ENCODE measurements at regions not wholly inside any gene's neighbourhood (a gene's known extent, or its start where the extent isn't known, plus 50 kb on each side); places are given as distances from the start of the nearest gene placed in this dataset.

- H3K79me2 ChIP-seq = no peaks in the 10 kb centered on the region
- H3K9ac ChIP-seq = no peak overlapping the region
- H2AFZ ChIP-seq = no peak overlapping the region
- H3K27me3 ChIP-seq (ENCODE audit: control insufficient read depth, insufficient read depth, low read length) = no peaks in the 10 kb centered on the region
- H3K4me2 ChIP-seq (ENCODE audit: low read length) = no peak overlapping the region
- no peaks in the 10 kb centered on the region for H3K36me3 ChIP-seq (ENCODE audit: control insufficient read depth, insufficient read depth, low read length)
- H3K9me3 ChIP-seq (ENCODE audit: control insufficient read depth, low read length) = peaks cover 5% of the 10 kb centered on the region
- no peak overlapping the region for H3K4me3 ChIP-seq (ENCODE audit: low read depth, low read length)
- H3K27ac ChIP-seq = no peak overlapping the region
- no peak for TF ChIP-seq CTCF (IDR thresholded peaks at IDR 0.05)
- no peaks in the 10 kb centered on the region for H3K4me1 ChIP-seq
Measured at GRCh38 chr6:40108736-40109135, 174.5 kb upstream of the MOCS1 start.

- Histone ChIP-seq H3K79me2 (no peaks in the 10 kb centered on the region), H3K27ac (no peak overlapping the region), H3K9me3 (ENCODE audit: control insufficient read depth, low read length) (peaks cover 5% of the 10 kb centered on the region), H3K27me3 (ENCODE audit: control insufficient read depth, insufficient read depth, low read length) (no peaks in the 10 kb centered on the region), H3K4me1 (no peaks in the 10 kb centered on the region), H3K36me3 (ENCODE audit: control insufficient read depth, insufficient read depth, low read length) (no peaks in the 10 kb centered on the region), H3K4me2 (ENCODE audit: low read length) (no peak overlapping the region), H2AFZ (no peak overlapping the region), H3K4me3 (ENCODE audit: low read depth, low read length) (no peak overlapping the region), H3K9ac (no peak overlapping the region)
- no peak for TF ChIP-seq CTCF (IDR thresholded peaks at IDR 0.05)
Measured at GRCh38 chr6:40106840-40107239, 172.6 kb upstream of the MOCS1 start.

- Histone ChIP-seq H3K4me3 (ENCODE audit: low read depth, low read length) (no peak overlapping the region), H3K36me3 (ENCODE audit: control insufficient read depth, insufficient read depth, low read length) (no peaks in the 10 kb centered on the region), H2AFZ (no peak overlapping the region), H3K9me3 (ENCODE audit: control insufficient read depth, low read length) (no peaks in the 10 kb centered on the region), H3K9ac (no peak overlapping the region), H3K79me2 (no peaks in the 10 kb centered on the region), H3K4me1 (no peaks in the 10 kb centered on the region), H3K27ac (no peak overlapping the region), H3K27me3 (ENCODE audit: control insufficient read depth, insufficient read depth, low read length) (no peaks in the 10 kb centered on the region), H3K4me2 (ENCODE audit: low read length) (no peak overlapping the region)
- TF ChIP-seq CTCF (IDR thresholded peaks at IDR 0.05) = no peak
Measured at GRCh38 chr6:40098774-40099173, 164.5 kb upstream of the MOCS1 start.

- H3K36me3 ChIP-seq (ENCODE audit: control insufficient read depth, insufficient read depth, low read length) = no peaks in the 10 kb centered on the region
- no peaks in the 10 kb centered on the region for H3K9me3 ChIP-seq (ENCODE audit: control insufficient read depth, low read length)
- no peaks in the 10 kb centered on the region for H3K79me2 ChIP-seq
- H3K4me2 ChIP-seq (ENCODE audit: low read length) = no peak overlapping the region
- H2AFZ ChIP-seq = no peak overlapping the region
- no peaks in the 10 kb centered on the region for H3K27me3 ChIP-seq (ENCODE audit: control insufficient read depth, insufficient read depth, low read length)
- H3K4me1 ChIP-seq = no peaks in the 10 kb centered on the region
- no peak overlapping the region for H3K27ac ChIP-seq
- no peak overlapping the region for H3K4me3 ChIP-seq (ENCODE audit: low read depth, low read length)
- TF ChIP-seq CTCF (IDR thresholded peaks at IDR 0.05) = no peak
- no peak overlapping the region for H3K9ac ChIP-seq
Measured at GRCh38 chr6:40097590-40097989, 163.3 kb upstream of the MOCS1 start.

- Histone ChIP-seq H3K4me2 (ENCODE audit: low read length) (no peak overlapping the region), H3K4me3 (ENCODE audit: low read depth, low read length) (no peak overlapping the region), H3K36me3 (ENCODE audit: control insufficient read depth, insufficient read depth, low read length) (no peaks in the 10 kb centered on the region), H3K9ac (no peak overlapping the region), H2AFZ (no peak overlapping the region), H3K4me1 (no peaks in the 10 kb centered on the region), H3K27me3 (ENCODE audit: control insufficient read depth, insufficient read depth, low read length) (no peaks in the 10 kb centered on the region), H3K9me3 (ENCODE audit: control insufficient read depth, low read length) (no peaks in the 10 kb centered on the region), H3K27ac (no peak overlapping the region), H3K79me2 (no peaks in the 10 kb centered on the region)
- TF ChIP-seq CTCF (IDR thresholded peaks at IDR 0.05) = no peak
Measured at GRCh38 chr6:40083141-40083920, 149.1 kb upstream of the MOCS1 start.

All from parathyroid adenoma (tissue), 2 donors.